Smooth muscle cell (in vitro differentiated cells): ENCODE measurements at regions not wholly inside any gene's neighbourhood (a gene's known extent, or its start where the extent isn't known, plus 50 kb on each side); places are given as distances from the start of the nearest gene placed in this dataset.
A peak's percentile ranks its signal among the peaks of the same experiment; 100 is the strongest.
"Not testable (repeated sequence)": the region's sequence is repeated elsewhere in the genome, so short reads cannot be mapped to it uniquely, and the experiment has no call there.

Experiments
- DNase-seq: peaks from one replicate; lab custom pipeline; 2025; ENCODE audit not compliant: unreplicated experiment; lab: John Stamatoyannopoulos, UW
- H2AFZ ChIP-seq: fragments of 200-600 bp; sonication (generic); 2 replicates; pipeline ENCODE4 v1.6.0; 2016; ENCODE audit warnings: antibody characterized with exemption, low read depth, mild to moderate bottlenecking
- H3F3A ChIP-seq: fragments of 200-600 bp; sonication (generic); 2 replicates; pipeline ENCODE4 v1.6.0; 2017; ENCODE audit warnings: antibody characterized with exemption, low read depth
- H3K27ac ChIP-seq: fragments of 200-600 bp; sonication (generic); 2 replicates; pipeline ENCODE4 v1.5.1; 2016; ENCODE audit warnings: low read depth, mild to moderate bottlenecking
- H3K27me3 ChIP-seq: fragments of 200-600 bp; sonication (generic); 2 replicates; pipeline ENCODE4 v1.6.1; 2016; ENCODE audit warnings: low read depth, mild to moderate bottlenecking
- H3K36me3 ChIP-seq: fragments of 200-600 bp; sonication (generic); 2 replicates; pipeline ENCODE4 v1.5.1; 2016; ENCODE audit warnings: low read depth
- H3K4me1 ChIP-seq: fragments of 200-600 bp; sonication (generic); 2 replicates; pipeline ENCODE4 v1.5.1; 2016; ENCODE audit warnings: low read depth
- H3K4me2 ChIP-seq: fragments of 200-600 bp; sonication (generic); 2 replicates; pipeline ENCODE4 v1.6.0; 2016; ENCODE audit warnings: mild to moderate bottlenecking
- H3K4me3 ChIP-seq: fragments of 200-600 bp; sonication (generic); 2 replicates; pipeline ENCODE4 v1.5.1; 2016; ENCODE audit warnings: mild to moderate bottlenecking
- H3K79me2 ChIP-seq: fragments of 200-600 bp; sonication (generic); 2 replicates; pipeline ENCODE4 v1.6.0; 2016; ENCODE audit warnings: low read depth, mild to moderate bottlenecking
- H3K9ac ChIP-seq: fragments of 200-600 bp; sonication (generic); 2 replicates; pipeline ENCODE4 v1.6.0; 2016; ENCODE audit warnings: low read depth
- H3K9me3 ChIP-seq: fragments of 200-600 bp; sonication (generic); replicated peaks from 2 replicates; pipeline ENCODE4 v1.5.1; 2016; ENCODE audit warnings: low read depth
- H4K20me1 ChIP-seq: fragments of 200-600 bp; sonication (generic); 2 replicates; pipeline ENCODE4 v1.6.0; 2016; ENCODE audit warnings: low read depth
- CTCF ChIP-seq: fragments of 200-600 bp; sonication (generic); IDR thresholded peaks from 2 replicates; pipeline ENCODE4 v1.5.1; 2017; ENCODE audit warnings: borderline replicate concordance, mild to moderate bottlenecking, antibody characterized with exemption; ENCODE audit not compliant: insufficient read depth, poor library complexity, severe bottlenecking
- WGBS: methylation state at CpG from one replicate; pipeline ENCODE4 v1.1.7; 2016; ENCODE audit warnings: low lambda C conversion rate; 5-methylcytosine and 5-hydroxymethylcytosine counted together

GRCh38 chr20:56782814-56783213, 153.7 kb downstream of the TFAP2C start:
- H3K9ac ChIP-seq, H3K27me3 ChIP-seq, DNase-seq: not testable (repeated sequence)

GRCh38 chr20:56783826-56784225, 154.7 kb downstream of the TFAP2C start:
- TF ChIP-seq CTCF: no peak
- Histone ChIP-seq H4K20me1 (no peaks in the 10 kb centered on the region), H3K79me2 (no peaks in the 10 kb centered on the region), H3K4me1 (no peaks in the 10 kb centered on the region), H3K4me2 (no peak overlapping the region), H3K27ac (no peak overlapping the region), H3K27me3 (no peaks in the 10 kb centered on the region), H3K36me3 (no peaks in the 10 kb centered on the region), H3K9ac (no peak overlapping the region), H3F3A (no peaks in the 10 kb centered on the region), H2AFZ (no peak overlapping the region), H3K9me3 (no peaks in the 10 kb centered on the region), H3K4me3 (no peak overlapping the region)
- DNase-seq: no peak
- WGBS: 99% methylated on average over 4 of the region's 4 CpGs

More at GRCh38 chr20:56782814-56783213, 153.7 kb downstream of the TFAP2C start:
- not testable (repeated sequence) for H3K4me3 ChIP-seq, H3F3A ChIP-seq, H3K4me1 ChIP-seq, H2AFZ ChIP-seq, H3K9me3 ChIP-seq, H3K27ac ChIP-seq, H4K20me1 ChIP-seq, H3K4me2 ChIP-seq, H3K36me3 ChIP-seq, H3K79me2 ChIP-seq
- 92% methylated on average over 11 of the region's 11 CpGs for WGBS

- TF ChIP-seq CTCF: no peak
- no peaks in the 10 kb centered on the region for H3K36me3 ChIP-seq
- no peak overlapping the region for H3K9ac ChIP-seq
- H3K4me1 ChIP-seq: no peaks in the 10 kb centered on the region
- H2AFZ ChIP-seq: no peak overlapping the region
- H4K20me1 ChIP-seq: no peaks in the 10 kb centered on the region
- DNase-seq: no peak
- 88% methylated on average over 5 of the region's 5 CpGs for WGBS
- H3K9me3 ChIP-seq: no peaks in the 10 kb centered on the region
- H3K79me2 ChIP-seq: no peaks in the 10 kb centered on the region
- no peak overlapping the region for H3K27ac ChIP-seq
- H3K4me3 ChIP-seq: no peak overlapping the region
- H3F3A ChIP-seq: no peaks in the 10 kb centered on the region
- no peak overlapping the region for H3K4me2 ChIP-seq
- no peaks in the 10 kb centered on the region for H3K27me3 ChIP-seq
Measured at GRCh38 chr20:56786503-56786902, 157.4 kb downstream of the TFAP2C start.

GRCh38 chr20:56788041-56788670, 159.1 kb downstream of the TFAP2C start:
- Histone ChIP-seq H3K9me3 (no peaks in the 10 kb centered on the region), H3K9ac (no peak overlapping the region), H4K20me1 (no peaks in the 10 kb centered on the region), H3K27ac (peak overlapping the region; percentile 64), H3K27me3 (no peaks in the 10 kb centered on the region), H3K4me2 (peak overlapping the region; percentile 5), H3K4me1 (no peaks in the 10 kb centered on the region), H3K4me3 (no peak overlapping the region), H3K79me2 (no peaks in the 10 kb centered on the region), H2AFZ (no peak overlapping the region), H3K36me3 (no peaks in the 10 kb centered on the region), H3F3A (no peaks in the 10 kb centered on the region)
- DNase-seq: no peak
- TF ChIP-seq CTCF: no peak
- 71% methylated on average over 7 of the region's 7 CpGs for WGBS
